SK-N-SH (cell line): ENCODE measurements at regions not wholly inside any gene's neighbourhood (a gene's known extent, or its start where the extent isn't known, plus 50 kb on each side); places are given as distances from the start of the nearest gene placed in this dataset.

Experiments
- CTCF ChIA-PET: fragments of 300-600, 350-600 bp; formaldehyde crosslinking; extraction: SDS; loops from one replicate; lab custom pipeline; 2021; lab: Yijun Ruan, JAX
- POLR2A ChIA-PET: fragments of 350-600 bp; sonication (Branson Sonifier 250); formaldehyde crosslinking; extraction: SDS; loops from one replicate; lab custom pipeline; 2020; ENCODE audit warnings: antibody characterized with exemption, inconsistent platforms; lab: Yijun Ruan, JAX
- DNase-seq: peaks from one replicate; pipeline ENCODE4 v3.0.0; 2012
- H2AFZ ChIP-seq: fragments of 200-600 bp; sonication (generic); 2 replicates; pipeline ENCODE4 v1.8.1; 2016; ENCODE audit warnings: antibody characterized with exemption, mild to moderate bottlenecking, low read depth
- H3F3A ChIP-seq: fragments of 200-600 bp; sonication (generic); replicated peaks from 2 replicates; pipeline ENCODE3; 2016; ENCODE audit warnings: antibody characterized with exemption, mild to moderate bottlenecking; ENCODE audit not compliant: insufficient read depth
- H3K27ac ChIP-seq, 2 experiments: fragments of 200-500 bp in 1 of 2; fragments of 200-600 bp in 1 of 2; sonication (Bioruptor generic) in 1 of 2; sonication (generic), shearing (Covaris generic) in 1 of 2; 2 replicates each; pipeline versions ENCODE4 v1.5.1 to v1.6.1; 2014 to 2016; ENCODE audit warnings: low read depth in 2 of 2, inconsistent platforms in 1 of 2, low read length in 1 of 2, mild to moderate bottlenecking in 1 of 2, mixed read lengths in 1 of 2
- H3K27me3 ChIP-seq: fragments of 200-600 bp; sonication (generic), shearing (Covaris generic); 2 replicates; pipeline ENCODE4 v1.6.1; 2016; ENCODE audit warnings: mixed run types; ENCODE audit not compliant: insufficient read depth
- H3K36me3 ChIP-seq, 2 experiments: fragments of 200-500 bp in 1 of 2; fragments of 200-600 bp in 1 of 2; sonication (Bioruptor generic) in 1 of 2; sonication (generic) in 1 of 2; replicated peaks in 1 of 2; 2 replicates each; pipeline versions ENCODE3 to v1.5.1; 2014 to 2016; ENCODE audit warnings: low read length in 1 of 2, mild to moderate bottlenecking in 1 of 2; ENCODE audit not compliant: insufficient read depth in 2 of 2, control insufficient read depth in 1 of 2
- H3K4me1 ChIP-seq, 2 experiments: fragments of 200-500 bp in 1 of 2; fragments of 200-600 bp in 1 of 2; sonication (Bioruptor generic) in 1 of 2; sonication (generic), shearing (Covaris generic) in 1 of 2; 2 replicates each; pipeline versions ENCODE4 v1.5.1 to v1.6.1; 2014 to 2016; ENCODE audit warnings: low read depth in 1 of 2, low read length in 1 of 2, mixed run types in 1 of 2; ENCODE audit not compliant: insufficient read depth in 2 of 2, control insufficient read depth in 1 of 2
- H3K4me2 ChIP-seq: fragments of 200-600 bp; sonication (generic), shearing (Covaris generic); 2 replicates; pipeline ENCODE4 v1.6.1; 2017; ENCODE audit warnings: mixed run types
- H3K4me3 ChIP-seq, 2 experiments: fragments of 200-500 bp in 1 of 2; fragments of 200-600 bp in 1 of 2; sonication (Bioruptor generic) in 1 of 2; sonication (generic), shearing (Covaris generic) in 1 of 2; 2 replicates each; pipeline versions ENCODE4 v1.5.1 to v1.8.1; 2014 to 2016; ENCODE audit warnings: low read depth in 2 of 2, inconsistent platforms in 1 of 2, low read length in 1 of 2, mild to moderate bottlenecking in 1 of 2, mixed read lengths in 1 of 2, moderate library complexity in 1 of 2
- H3K79me2 ChIP-seq: fragments of 200-600 bp; sonication (generic); 2 replicates; pipeline ENCODE4 v1.8.1; 2017; ENCODE audit warnings: mild to moderate bottlenecking; ENCODE audit not compliant: insufficient read depth
- H3K9ac ChIP-seq: fragments of 200-600 bp; sonication (generic); 2 replicates; pipeline ENCODE4 v1.6.1; 2017; ENCODE audit warnings: mixed run types
- H3K9me2 ChIP-seq: fragments of 200-600 bp; sonication (generic); 2 replicates; pipeline ENCODE4 v1.6.1; 2017; ENCODE audit warnings: mixed run types
- H3K9me3 ChIP-seq: fragments of 200-600 bp; sonication (generic); 2 replicates; pipeline ENCODE4 v1.6.1; 2017; ENCODE audit warnings: mixed run types, mild to moderate bottlenecking, moderate library complexity
- H4K20me1 ChIP-seq: fragments of 200-600 bp; sonication (generic); 2 replicates; pipeline ENCODE4 v1.6.1; 2017; ENCODE audit warnings: mild to moderate bottlenecking, mixed run types; ENCODE audit not compliant: insufficient read depth
- CHD2 ChIP-seq: fragments of 150-350 bp; IDR thresholded peaks from 2 replicates; pipeline ENCODE4 v1.6.1; 2018; ENCODE audit warnings: low read length; ENCODE audit not compliant: partially characterized antibody
- ELF1 ChIP-seq: IDR thresholded peaks from 2 replicates; pipeline ENCODE4 v1.4.0; 2012
- EP300 ChIP-seq, 2 experiments: IDR thresholded peaks; 2 replicates each; pipeline versions ENCODE4 v1.4.0 to v1.6.1; 2012; ENCODE audit warnings: borderline replicate concordance in 1 of 2, low read depth in 1 of 2, low read length in 1 of 2
- FOSL2 ChIP-seq: IDR thresholded peaks from 2 replicates; pipeline ENCODE4 v1.4.0; 2012; ENCODE audit warnings: low read depth, mild to moderate bottlenecking, moderate library complexity, borderline replicate concordance
- GABPA ChIP-seq: IDR thresholded peaks from 2 replicates; pipeline ENCODE4 v1.4.0; 2012; ENCODE audit warnings: low read depth, mild to moderate bottlenecking
- GATA2 ChIP-seq: sonication (generic); formaldehyde crosslinking; IDR thresholded peaks from 2 replicates; pipeline ENCODE4 v1.5.0; 2020; ENCODE audit warnings: mild to moderate bottlenecking, missing genetic modification reagents
- MXI1 ChIP-seq: IDR thresholded peaks from 2 replicates; pipeline ENCODE4 v1.6.1; 2012; ENCODE audit warnings: mild to moderate bottlenecking, low read depth, low read length, improper control_type of control experiment
- NFIC ChIP-seq: IDR thresholded peaks from 2 replicates; pipeline ENCODE4 v1.4.0; 2012; ENCODE audit warnings: borderline replicate concordance
- PBX3 ChIP-seq: IDR thresholded peaks from 2 replicates; pipeline ENCODE4; 2012
- RXRA ChIP-seq: IDR thresholded peaks from 2 replicates; pipeline ENCODE4 v1.4.0; 2012; ENCODE audit warnings: low read depth, mild to moderate bottlenecking, borderline replicate concordance
- TAF1 ChIP-seq: IDR thresholded peaks from 2 replicates; pipeline ENCODE4 v1.6.1; 2012; ENCODE audit warnings: low read depth, mild to moderate bottlenecking, low read length, moderate library complexity, borderline replicate concordance
- TCF12 ChIP-seq: IDR thresholded peaks from 2 replicates; pipeline ENCODE4 v1.4.0; 2012
- TEAD4 ChIP-seq: IDR thresholded peaks from 2 replicates; pipeline ENCODE4 v1.4.0; 2012; ENCODE audit warnings: mild to moderate bottlenecking, borderline replicate concordance; ENCODE audit not compliant: insufficient read depth
- ZBTB33 ChIP-seq: IDR thresholded peaks from 2 replicates; pipeline ENCODE4 v1.4.0; 2012; ENCODE audit warnings: low read depth, borderline replicate concordance
- WGBS: methylation state at CpG from one replicate; pipeline ENCODE4 v1.1.6; 2017; ENCODE audit warnings: low lambda C conversion rate; 5-methylcytosine and 5-hydroxymethylcytosine counted together

GRCh38 chr3:153702106-153702505 lies 419.1 kb upstream of the ARHGEF26 start:
- ChIA-PET CTCF (no interaction called here), POLR2A (no interaction called here)
- Histone ChIP-seq H3F3A (no peaks in the 10 kb centered on the region), H3K9ac (no peak overlapping the region), H4K20me1 (no peaks in the 10 kb centered on the region)
- TF ChIP-seq TAF1 (no peak), PBX3 (no peak)
- TF ChIP-seq, all 33 proteins: peak for 0
- no peak overlapping the region for H3K4me3 ChIP-seq
- DNase-seq, result no peak
- no peaks in the 10 kb centered on the region for H3K9me3 ChIP-seq
- no peaks in the 10 kb centered on the region; the same call in 1 of the 2 replicates for H3K27me3 ChIP-seq
- H3K4me2 ChIP-seq, result no peak overlapping the region
- H3K36me3 ChIP-seq, result no peaks in the 10 kb centered on the region
- H3K27ac ChIP-seq, result no peak overlapping the region
- no peak overlapping the region for H2AFZ ChIP-seq
- H3K4me1 ChIP-seq, result no peaks in the 10 kb centered on the region
- H3K79me2 ChIP-seq, result no peaks in the 10 kb centered on the region
- H3K9me2 ChIP-seq, result no peaks in the 10 kb centered on the region

- no peak for DNase-seq
- no peak for TF ChIP-seq FOSL2
- no peak for TF ChIP-seq RXRA
- TF ChIP-seq, all 33 proteins: peak for 0
- no peaks in the 10 kb centered on the region for H3K9me2 ChIP-seq
- no peaks in the 10 kb centered on the region for H3K4me1 ChIP-seq
- no peak overlapping the region for H3K4me2 ChIP-seq
- no peaks in the 10 kb centered on the region for H3K36me3 ChIP-seq
- H3K4me3 ChIP-seq, result no peak overlapping the region
- H2AFZ ChIP-seq, result no peak overlapping the region
- no peaks in the 10 kb centered on the region for H3K9me3 ChIP-seq
- no peaks in the 10 kb centered on the region for H4K20me1 ChIP-seq
- CTCF ChIA-PET, result no interaction called here
- no peak overlapping the region for H3K9ac ChIP-seq
- no peaks in the 10 kb centered on the region for H3K79me2 ChIP-seq
- H3F3A ChIP-seq, result no peaks in the 10 kb centered on the region
- H3K27ac ChIP-seq, result no peak overlapping the region
- POLR2A ChIA-PET, result no interaction called here
- 20% methylated on average over 1 of the region's 1 CpG for WGBS
- no peaks in the 10 kb centered on the region; the same call in 1 of the 2 replicates for H3K27me3 ChIP-seq
Measured at GRCh38 chr3:153704115-153704514, 417.1 kb upstream of the ARHGEF26 start.

- no peaks in the 10 kb centered on the region for H3F3A ChIP-seq
- no peaks in the 10 kb centered on the region for H3K36me3 ChIP-seq
- H3K9me2 ChIP-seq, result no peaks in the 10 kb centered on the region
- H3K4me2 ChIP-seq, result no peak overlapping the region
- TF ChIP-seq ELF1 (no peak), GABPA (no peak), MXI1 (no peak), CHD2 (no peak), TCF12 (no peak), EP300 (IDR thresholded peaks at IDR 0.05; ENCODE audit: borderline replicate concordance in 1 of 2, low read depth in 1 of 2, low read length in 1 of 2) (no peak), GATA2 (CRISPR knock-in tag) (no peak), ZBTB33 (no peak), TEAD4 (no peak), PBX3 (no peak), NFIC (no peak)
- no peaks in the 10 kb centered on the region for H3K79me2 ChIP-seq
- no peaks in the 10 kb centered on the region for H4K20me1 ChIP-seq
- no peaks in the 10 kb centered on the region for H3K9me3 ChIP-seq
- H3K9ac ChIP-seq, result no peak overlapping the region
- DNase-seq, result no peak
- H3K27ac ChIP-seq, result no peak overlapping the region
- H3K27me3 ChIP-seq, result no peaks in the 10 kb centered on the region
- ChIA-PET POLR2A (no interaction called here), CTCF (no interaction called here)
- H2AFZ ChIP-seq, result no peak overlapping the region
- 5% methylated on average over 1 of the region's 1 CpG for WGBS
- no peaks in the 10 kb centered on the region for H3K4me1 ChIP-seq
- no peak overlapping the region for H3K4me3 ChIP-seq
Measured at GRCh38 chr3:153706706-153707105, 414.5 kb upstream of the ARHGEF26 start.
